KMS-11 (cell line): ENCODE measurements at regions not wholly inside any gene's neighbourhood (a gene's known extent, or its start where the extent isn't known, plus 50 kb on each side); places are given as distances from the start of the nearest gene placed in this dataset.

Experiments used
- H2AFZ ChIP-seq: fragments of 200-600 bp; sonication (generic); 2 replicates; pipeline ENCODE4 v1.6.1; 2016; ENCODE audit warnings: antibody characterized with exemption, mixed run types, low read depth
- H3K27ac ChIP-seq: fragments of 200-600 bp; sonication (generic); 2 replicates; pipeline ENCODE4 v1.6.1; 2016; ENCODE audit warnings: mild to moderate bottlenecking, mixed run types
- H3K27me3 ChIP-seq: fragments of 200-600 bp; sonication (generic); 2 replicates; pipeline ENCODE4 v1.6.1; 2017; ENCODE audit warnings: mild to moderate bottlenecking, low read depth, mixed run types, moderate library complexity; ENCODE audit not compliant: insufficient read depth
- H3K36me3 ChIP-seq: fragments of 200-600 bp; sonication (generic); 2 replicates; pipeline ENCODE4 v1.6.1; 2017; ENCODE audit warnings: mild to moderate bottlenecking, mixed run types; ENCODE audit not compliant: insufficient read depth
- H3K4me1 ChIP-seq: fragments of 200-600 bp; sonication (generic); 2 replicates; pipeline ENCODE4 v1.6.1; 2016; ENCODE audit warnings: mild to moderate bottlenecking, low read depth, mixed run types; ENCODE audit not compliant: poor library complexity, severe bottlenecking
- H3K4me2 ChIP-seq: fragments of 200-600 bp; sonication (generic); 2 replicates; pipeline ENCODE4 v1.7.0; 2016; ENCODE audit warnings: mild to moderate bottlenecking, mixed run types
- H3K4me3 ChIP-seq: fragments of 200-600 bp; sonication (generic); IDR thresholded peaks from 2 replicates; pipeline ENCODE4 v1.6.1; 2017; ENCODE audit warnings: low read depth, low read length, mixed read lengths; ENCODE audit not compliant: insufficient read depth
- H3K79me2 ChIP-seq: fragments of 200-600 bp; sonication (generic); 2 replicates; pipeline ENCODE4 v1.6.1; 2016; ENCODE audit warnings: low read depth, mixed run types; ENCODE audit not compliant: insufficient read depth
- H3K9ac ChIP-seq: fragments of 200-600 bp; sonication (generic); 2 replicates; pipeline ENCODE4 v1.6.1; 2016; ENCODE audit warnings: mild to moderate bottlenecking, mixed run types
- H4K20me1 ChIP-seq: fragments of 200-600 bp; sonication (generic); 2 replicates; pipeline ENCODE4 v1.6.1; 2016; ENCODE audit warnings: mild to moderate bottlenecking, mixed run types; ENCODE audit not compliant: insufficient read depth
- TF ChIP-seq, protein P1 (sequence below): fragments of 200-600 bp; sonication (generic); conservative IDR thresholded peaks from 2 replicates; pipeline ENCODE4 v1.6.1; 2017; ENCODE audit warnings: low read depth, mild to moderate bottlenecking, antibody characterized with exemption, low read length, moderate library complexity, mixed read lengths

DNA sequence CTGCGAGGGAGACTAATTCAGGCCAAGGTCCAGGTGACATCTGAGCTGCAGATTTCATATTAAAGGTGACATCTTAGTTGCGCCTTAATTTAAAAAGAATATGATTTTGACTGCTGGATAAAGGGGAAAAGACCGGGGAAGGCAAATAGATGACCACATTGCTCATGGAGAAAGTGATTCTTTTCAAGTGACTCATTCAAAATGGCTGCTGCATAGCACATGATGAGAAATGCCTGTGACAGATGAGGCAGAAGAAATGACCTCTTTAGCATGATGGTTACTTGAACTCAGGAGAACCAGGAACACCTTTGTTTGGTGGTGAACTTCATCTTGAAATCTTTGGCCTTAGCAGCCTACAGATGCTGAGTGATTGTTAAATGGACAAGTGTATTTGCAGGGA, 385.8 kb upstream of the TRIB2 start:
- H2AFZ ChIP-seq: no peak overlapping the region
- H3K4me1 ChIP-seq: no peaks in the 10 kb centered on the region
- no peaks in the 10 kb centered on the region for H3K79me2 ChIP-seq
- no peaks in the 10 kb centered on the region for H4K20me1 ChIP-seq
- TF ChIP-seq, protein P1, sequence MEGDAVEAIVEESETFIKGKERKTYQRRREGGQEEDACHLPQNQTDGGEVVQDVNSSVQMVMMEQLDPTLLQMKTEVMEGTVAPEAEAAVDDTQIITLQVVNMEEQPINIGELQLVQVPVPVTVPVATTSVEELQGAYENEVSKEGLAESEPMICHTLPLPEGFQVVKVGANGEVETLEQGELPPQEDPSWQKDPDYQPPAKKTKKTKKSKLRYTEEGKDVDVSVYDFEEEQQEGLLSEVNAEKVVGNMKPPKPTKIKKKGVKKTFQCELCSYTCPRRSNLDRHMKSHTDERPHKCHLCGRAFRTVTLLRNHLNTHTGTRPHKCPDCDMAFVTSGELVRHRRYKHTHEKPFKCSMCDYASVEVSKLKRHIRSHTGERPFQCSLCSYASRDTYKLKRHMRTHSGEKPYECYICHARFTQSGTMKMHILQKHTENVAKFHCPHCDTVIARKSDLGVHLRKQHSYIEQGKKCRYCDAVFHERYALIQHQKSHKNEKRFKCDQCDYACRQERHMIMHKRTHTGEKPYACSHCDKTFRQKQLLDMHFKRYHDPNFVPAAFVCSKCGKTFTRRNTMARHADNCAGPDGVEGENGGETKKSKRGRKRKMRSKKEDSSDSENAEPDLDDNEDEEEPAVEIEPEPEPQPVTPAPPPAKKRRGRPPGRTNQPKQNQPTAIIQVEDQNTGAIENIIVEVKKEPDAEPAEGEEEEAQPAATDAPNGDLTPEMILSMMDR: no peak
- no peaks in the 10 kb centered on the region for H3K36me3 ChIP-seq
- H3K4me2 ChIP-seq: no peak overlapping the region
- H3K4me3 ChIP-seq: no peak overlapping the region
- no peak overlapping the region for H3K9ac ChIP-seq
- no peak overlapping the region for H3K27ac ChIP-seq
- no peaks in the 10 kb centered on the region for H3K27me3 ChIP-seq

DNA sequence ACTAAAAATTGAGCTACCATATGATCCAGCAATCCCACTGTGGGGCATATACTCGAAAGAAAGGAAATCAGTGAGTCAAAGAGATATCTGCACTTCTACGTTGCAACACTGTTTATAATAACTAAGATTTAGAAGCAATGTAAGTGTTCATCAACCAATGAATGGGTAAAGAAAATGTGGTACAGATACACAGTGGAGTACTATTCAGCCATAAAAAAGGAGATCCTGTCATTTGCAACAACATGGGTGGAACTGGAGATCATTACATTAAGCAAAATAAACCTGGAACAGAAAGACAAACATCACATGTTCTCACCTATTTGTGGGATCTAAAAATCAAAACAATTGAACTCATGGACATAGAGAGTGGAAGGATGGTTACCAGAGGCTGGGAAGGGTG, 385.0 kb upstream of the TRIB2 start:
- no peak overlapping the region for H3K4me3 ChIP-seq
- TF ChIP-seq, protein P1: no peak
- H3K4me2 ChIP-seq: no peak overlapping the region
- no peaks in the 10 kb centered on the region for H3K4me1 ChIP-seq
- H3K27me3 ChIP-seq: no peaks in the 10 kb centered on the region
- H3K36me3 ChIP-seq: no peaks in the 10 kb centered on the region
- no peaks in the 10 kb centered on the region for H4K20me1 ChIP-seq
- H3K9ac ChIP-seq: no peak overlapping the region
- no peak overlapping the region for H3K27ac ChIP-seq
- no peaks in the 10 kb centered on the region for H3K79me2 ChIP-seq
- no peak overlapping the region for H2AFZ ChIP-seq

DNA sequence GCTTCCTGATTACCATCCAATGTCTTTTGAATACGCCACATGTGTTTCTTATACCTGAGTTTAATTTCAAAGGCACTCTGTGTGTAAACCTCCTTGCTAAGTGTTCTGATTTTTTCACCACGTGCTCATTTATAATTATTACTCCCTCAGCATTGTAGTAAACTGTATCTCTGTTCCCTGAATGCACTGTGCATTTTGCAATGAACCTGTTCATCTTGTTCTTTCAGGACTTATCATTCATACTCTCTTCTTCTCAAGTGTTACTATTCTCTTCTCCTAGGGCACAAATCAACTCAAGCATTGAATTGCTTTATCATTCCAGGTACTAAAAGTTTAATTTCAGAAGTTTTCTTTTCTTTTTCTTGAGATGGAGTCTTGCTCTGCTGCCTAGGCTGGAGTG, 383.4 kb upstream of the TRIB2 start:
- Histone ChIP-seq H3K9ac (no peak overlapping the region), H3K27me3 (no peaks in the 10 kb centered on the region), H3K79me2 (no peaks in the 10 kb centered on the region), H3K36me3 (no peaks in the 10 kb centered on the region), H3K4me1 (no peaks in the 10 kb centered on the region), H3K4me2 (no peak overlapping the region), H3K4me3 (no peak overlapping the region), H3K27ac (no peak overlapping the region), H2AFZ (no peak overlapping the region), H4K20me1 (no peaks in the 10 kb centered on the region)
- TF ChIP-seq, protein P1: no peak

DNA sequence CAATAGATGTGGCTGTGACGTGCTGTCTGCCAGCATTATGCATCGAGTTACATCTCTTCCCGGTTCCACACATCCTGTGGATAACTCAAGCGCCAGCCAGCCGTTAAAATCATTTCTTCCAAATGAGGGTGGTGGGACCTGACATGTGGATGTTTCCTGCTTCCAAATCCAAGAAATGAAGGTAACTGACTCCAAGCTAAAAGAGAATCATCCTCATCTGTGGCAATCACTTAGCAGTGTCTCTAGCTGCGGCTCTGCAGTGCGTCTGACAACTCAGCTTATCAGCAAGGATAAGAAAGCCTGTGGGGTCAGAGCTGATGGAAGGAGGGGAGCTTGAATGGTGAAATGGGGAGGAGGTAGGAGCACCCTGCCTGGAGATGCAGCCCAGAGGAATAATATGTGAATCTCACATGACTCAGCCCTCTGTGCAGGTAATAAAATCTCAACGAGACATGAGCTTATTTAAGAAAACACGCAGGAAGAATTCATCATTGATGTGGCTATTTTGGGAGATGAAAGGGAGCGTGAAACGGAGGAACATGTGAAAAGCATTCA, 382.2 kb upstream of the TRIB2 start:
- TF ChIP-seq, protein P1: no peak

More for the DNA sequence above, 382.2 kb upstream of the TRIB2 start:
- no peak overlapping the region for H3K9ac ChIP-seq
- H3K4me3 ChIP-seq: no peak overlapping the region
- no peak overlapping the region for H3K27ac ChIP-seq
- no peaks in the 10 kb centered on the region for H3K27me3 ChIP-seq
- H4K20me1 ChIP-seq: no peaks in the 10 kb centered on the region
- no peaks in the 10 kb centered on the region for H3K79me2 ChIP-seq
- H3K4me1 ChIP-seq: no peaks in the 10 kb centered on the region
- H2AFZ ChIP-seq: no peak overlapping the region
- H3K4me2 ChIP-seq: no peak overlapping the region
- H3K36me3 ChIP-seq: no peaks in the 10 kb centered on the region
